GM12878 (cell line): ENCODE measurements at regions not wholly inside any gene's neighbourhood (a gene's known extent, or its start where the extent isn't known, plus 50 kb on each side); places are given as distances from the start of the nearest gene placed in this dataset.

ENCODE experiments used
- BMI1 ChIP-seq: fragments of 450-650 bp; IDR thresholded peaks from 2 replicates; pipeline ENCODE4 v1.6.1; 2016; ENCODE audit warnings: mild to moderate bottlenecking, moderate library complexity, borderline replicate concordance
- BRCA1 ChIP-seq: IDR thresholded peaks from 2 replicates; pipeline ENCODE4 v1.6.1; 2011; ENCODE audit warnings: low read depth, low read length, improper control_type of control experiment
- CREB1 ChIP-seq: IDR thresholded peaks from 2 replicates; pipeline ENCODE4 v1.6.1; 2012; ENCODE audit warnings: low read depth, mild to moderate bottlenecking, inconsistent platforms
- E2F8 ChIP-seq: fragments of 450-650 bp; IDR thresholded peaks from 2 replicates; pipeline ENCODE4 v1.6.1; 2018; ENCODE audit warnings: mild to moderate bottlenecking, low read depth, moderate library complexity; ENCODE audit not compliant: partially characterized antibody
- EP300 ChIP-seq, 2 experiments: fragments of 150-350 bp in 1 of 2; IDR thresholded peaks; 2 replicates each; pipeline ENCODE4 v1.6.1; 2011 to 2012; ENCODE audit warnings: low read depth in 2 of 2, low read length in 2 of 2, borderline replicate concordance in 1 of 2, improper control_type of control experiment in 1 of 2, inconsistent platforms in 1 of 2; ENCODE audit not compliant: control insufficient read depth in 1 of 2
- IRF3 ChIP-seq: fragments of 450-650 bp; IDR thresholded peaks from 2 replicates; pipeline ENCODE4 v1.6.1; 2014; ENCODE audit warnings: mild to moderate bottlenecking
- IRF5 ChIP-seq: fragments of 450-650 bp; IDR thresholded peaks from 2 replicates; pipeline ENCODE4 v1.6.1; 2017; ENCODE audit warnings: borderline replicate concordance
- PML ChIP-seq: IDR thresholded peaks from 2 replicates; pipeline ENCODE4 v1.6.1; 2012; ENCODE audit warnings: low read length, inconsistent platforms
- RAD51 ChIP-seq: fragments of 450-650 bp; IDR thresholded peaks from 2 replicates; pipeline ENCODE4 v1.6.1; 2016; ENCODE audit warnings: moderate library complexity, mild to moderate bottlenecking, inconsistent platforms
- REST ChIP-seq: IDR thresholded peaks from 2 replicates; pipeline ENCODE4 v1.6.1; 2012; ENCODE audit warnings: mild to moderate bottlenecking, low read depth, low read length
- SIN3A ChIP-seq: IDR thresholded peaks from 2 replicates; pipeline ENCODE4 v1.6.1; 2012; ENCODE audit warnings: low read depth, low read length, improper control_type of control experiment
- SMARCA5 ChIP-seq: fragments of 450-650 bp; IDR thresholded peaks from 2 replicates; pipeline ENCODE4 v1.6.1; 2017; ENCODE audit warnings: mild to moderate bottlenecking
- SRF ChIP-seq, 2 experiments: IDR thresholded peaks; 2 replicates each; pipeline ENCODE4 v1.6.1; 2011; ENCODE audit warnings: low read depth in 2 of 2, low read length in 2 of 2, mild to moderate bottlenecking in 1 of 2, moderate library complexity in 1 of 2
- TCF3 ChIP-seq: IDR thresholded peaks from 2 replicates; pipeline ENCODE4 v1.6.1; 2012; ENCODE audit warnings: low read depth, mild to moderate bottlenecking, low read length, borderline replicate concordance; ENCODE audit not compliant: insufficient read depth
- ZBTB40 ChIP-seq: fragments of 450-650 bp; IDR thresholded peaks from 2 replicates; pipeline ENCODE4 v1.6.1; 2016; ENCODE audit warnings: mild to moderate bottlenecking, moderate library complexity, borderline replicate concordance
- ZNF217 ChIP-seq: fragments of 450-650 bp; IDR thresholded peaks from 2 replicates; pipeline ENCODE4 v1.6.1; 2017; ENCODE audit warnings: antibody characterized with exemption, mild to moderate bottlenecking
- ZNF384 ChIP-seq: IDR thresholded peaks from 2 replicates; pipeline ENCODE4 v1.6.1; 2012; ENCODE audit warnings: low read depth, mild to moderate bottlenecking, low read length, improper control_type of control experiment, borderline replicate concordance
- ZNF622 ChIP-seq: fragments of 450-650 bp; IDR thresholded peaks from 2 replicates; pipeline ENCODE4 v1.6.1; 2017; ENCODE audit warnings: mild to moderate bottlenecking, inconsistent platforms

- no peak for TF ChIP-seq ZBTB40
- TF ChIP-seq BRCA1 = no peak
- no peak for TF ChIP-seq REST
- no peak for TF ChIP-seq PML
- TF ChIP-seq IRF3 = no peak
- TF ChIP-seq EP300 (IDR thresholded peaks at IDR 0.05; ENCODE audit: borderline replicate concordance in 1 of 2, control insufficient read depth in 1 of 2, low read depth in 2 of 2, low read length in 2 of 2) = peak; percentile 66 to 69; a peak in 2 of 4 replicates
- no peak for TF ChIP-seq CREB1
- TF ChIP-seq ZNF384 = 0 out of 2 replicates have a peak, but pooled peaks have one; percentile 23
- TF ChIP-seq TCF3 = no peak
- no peak for TF ChIP-seq RAD51
- TF ChIP-seq ZNF217 = peak; percentile 23; the same call in 1 of the 2 replicates
- no peak for TF ChIP-seq SMARCA5
- no peak for TF ChIP-seq IRF5
- TF ChIP-seq E2F8 = no peak
- no peak for TF ChIP-seq SIN3A
- TF ChIP-seq BMI1 = peak; percentile 9; the same call in 1 of the 2 replicates
- TF ChIP-seq ZNF622 = no peak
- no peak for TF ChIP-seq SRF (IDR thresholded peaks at IDR 0.05; ENCODE audit: low read depth in 2 of 2, low read length in 2 of 2)
These were observed 72.3 kb upstream of the PRLR start (continued) for GRCh38 chr5:35302544-35302943.
